ENCODE measurements at regions not wholly inside any gene's neighbourhood (a gene's known extent, or its start where the extent isn't known, plus 50 kb on each side); places are given as distances from the start of the nearest gene placed in this dataset.

GRCh38 chr1:90325168-90325567 lies 330.3 kb downstream of the ZNF326 start:
- Histone ChIP-seq H3K27me3 (no peaks in the 10 kb centered on the region), H3K4me3 (no peak overlapping the region), H3K4me1 (no peaks in the 10 kb centered on the region), H3K9ac (no peak overlapping the region), H3K36me3 (no peaks in the 10 kb centered on the region), H3K9me3 (0 out of 2 replicates have a peak, but pooled peaks cover 10% of the 10 kb centered on the region), H3K27ac (no peak overlapping the region), H3K4me2 (no peak overlapping the region), H4K20me1 (no peaks in the 10 kb centered on the region)
- TF ChIP-seq Cebpa-rat (IDR thresholded peaks at IDR 0.05): no peak

- no peak overlapping the region for H3K4me3 ChIP-seq
- no peak overlapping the region for H3K4me2 ChIP-seq
- H3K27me3 ChIP-seq: no peaks in the 10 kb centered on the region
- no peaks in the 10 kb centered on the region for H4K20me1 ChIP-seq
- H3K9me3 ChIP-seq: no peaks in the 10 kb centered on the region
- H3K9ac ChIP-seq: no peak overlapping the region
- no peaks in the 10 kb centered on the region for H3K36me3 ChIP-seq
- no peak for TF ChIP-seq Cebpa-rat (IDR thresholded peaks at IDR 0.05)
- H3K27ac ChIP-seq: no peak overlapping the region
- H3K4me1 ChIP-seq: no peaks in the 10 kb centered on the region
Measured at GRCh38 chr1:90322186-90322585, 327.3 kb downstream of the ZNF326 start.

GRCh38 chr1:90319918-90320317 lies 325.0 kb downstream of the ZNF326 start:
- Histone ChIP-seq H3K9me3 (no peaks in the 10 kb centered on the region), H3K4me2 (no peak overlapping the region), H3K9ac (no peak overlapping the region), H3K4me3 (no peak overlapping the region), H3K27ac (no peak overlapping the region), H3K27me3 (no peaks in the 10 kb centered on the region), H3K36me3 (no peaks in the 10 kb centered on the region), H3K4me1 (no peaks in the 10 kb centered on the region), H4K20me1 (no peaks in the 10 kb centered on the region)
- TF ChIP-seq Cebpa-rat (IDR thresholded peaks at IDR 0.05): no peak

- TF ChIP-seq Cebpa-rat (IDR thresholded peaks at IDR 0.05): no peak
- no peaks in the 10 kb centered on the region for H3K36me3 ChIP-seq
- H4K20me1 ChIP-seq: no peaks in the 10 kb centered on the region
- no peak overlapping the region for H3K4me3 ChIP-seq
- H3K27me3 ChIP-seq: no peaks in the 10 kb centered on the region
- no peaks in the 10 kb centered on the region for H3K9me3 ChIP-seq
- H3K4me1 ChIP-seq: no peaks in the 10 kb centered on the region
- no peak overlapping the region for H3K4me2 ChIP-seq
- no peak overlapping the region for H3K9ac ChIP-seq
- H3K27ac ChIP-seq: no peak overlapping the region
Measured at GRCh38 chr1:90318431-90318830, 323.5 kb downstream of the ZNF326 start.

GRCh38 chr1:90317628-90318027 lies 322.7 kb downstream of the ZNF326 start:
- H3K36me3 ChIP-seq: no peaks in the 10 kb centered on the region
- no peaks in the 10 kb centered on the region for H3K9me3 ChIP-seq
- TF ChIP-seq Cebpa-rat (IDR thresholded peaks at IDR 0.05): no peak
- no peaks in the 10 kb centered on the region for H3K27me3 ChIP-seq
- H3K4me3 ChIP-seq: no peak overlapping the region
- no peak overlapping the region for H3K9ac ChIP-seq
- H3K4me2 ChIP-seq: no peak overlapping the region
- no peaks in the 10 kb centered on the region for H3K4me1 ChIP-seq
- no peak overlapping the region for H3K27ac ChIP-seq
- H4K20me1 ChIP-seq: no peaks in the 10 kb centered on the region

GRCh38 chr1:90314533-90314932 lies 319.6 kb downstream of the ZNF326 start:
- no peak overlapping the region for H3K4me3 ChIP-seq
- no peaks in the 10 kb centered on the region for H3K4me1 ChIP-seq
- no peaks in the 10 kb centered on the region for H3K27me3 ChIP-seq
- no peak overlapping the region for H3K9ac ChIP-seq
- no peaks in the 10 kb centered on the region for H3K36me3 ChIP-seq
- H4K20me1 ChIP-seq: no peaks in the 10 kb centered on the region
- H3K27ac ChIP-seq: no peak overlapping the region
- no peaks in the 10 kb centered on the region for H3K9me3 ChIP-seq
- H3K4me2 ChIP-seq: no peak overlapping the region
- TF ChIP-seq Cebpa-rat (IDR thresholded peaks at IDR 0.05): no peak

GRCh38 chr1:90313778-90314177 lies 318.9 kb downstream of the ZNF326 start:
- H3K27ac ChIP-seq: no peak overlapping the region
- no peaks in the 10 kb centered on the region for H3K4me1 ChIP-seq
- no peak overlapping the region for H3K9ac ChIP-seq
- H4K20me1 ChIP-seq: no peaks in the 10 kb centered on the region
- H3K4me3 ChIP-seq: no peak overlapping the region
- no peaks in the 10 kb centered on the region for H3K27me3 ChIP-seq
- H3K36me3 ChIP-seq: no peaks in the 10 kb centered on the region
- TF ChIP-seq Cebpa-rat (IDR thresholded peaks at IDR 0.05): no peak
- no peaks in the 10 kb centered on the region for H3K9me3 ChIP-seq
- H3K4me2 ChIP-seq: no peak overlapping the region

GRCh38 chr1:90309806-90310205 lies 314.9 kb downstream of the ZNF326 start:
- H3K4me1 ChIP-seq: no peaks in the 10 kb centered on the region
- no peaks in the 10 kb centered on the region for H3K36me3 ChIP-seq
- no peak overlapping the region for H3K4me3 ChIP-seq
- no peaks in the 10 kb centered on the region for H4K20me1 ChIP-seq
- no peak overlapping the region for H3K27ac ChIP-seq
- H3K9ac ChIP-seq: no peak overlapping the region
- no peaks in the 10 kb centered on the region for H3K27me3 ChIP-seq
- peaks cover 6% of the 10 kb centered on the region; the same call in 1 of the 2 replicates for H3K9me3 ChIP-seq
- no peak overlapping the region for H3K4me2 ChIP-seq
- no peak for TF ChIP-seq Cebpa-rat (IDR thresholded peaks at IDR 0.05)

GRCh38 chr1:90308421-90308820 lies 313.5 kb downstream of the ZNF326 start:
- no peak overlapping the region for H3K27ac ChIP-seq
- H3K36me3 ChIP-seq: no peaks in the 10 kb centered on the region
- H3K4me2 ChIP-seq: no peak overlapping the region
- no peaks in the 10 kb centered on the region for H3K27me3 ChIP-seq
- no peak overlapping the region for H3K4me3 ChIP-seq
- peaks cover 6% of the 10 kb centered on the region; the same call in 1 of the 2 replicates for H3K9me3 ChIP-seq
- H3K4me1 ChIP-seq: no peaks in the 10 kb centered on the region
- no peaks in the 10 kb centered on the region for H4K20me1 ChIP-seq
- no peak for TF ChIP-seq Cebpa-rat (IDR thresholded peaks at IDR 0.05)
- no peak overlapping the region for H3K9ac ChIP-seq

GRCh38 chr1:90305577-90305976 lies 310.7 kb downstream of the ZNF326 start:
- no peaks in the 10 kb centered on the region for H3K27me3 ChIP-seq
- TF ChIP-seq Cebpa-rat (IDR thresholded peaks at IDR 0.05): no peak
- no peak overlapping the region for H3K4me2 ChIP-seq
- no peak overlapping the region for H3K9ac ChIP-seq
- no peaks in the 10 kb centered on the region for H3K36me3 ChIP-seq
- no peaks in the 10 kb centered on the region for H3K4me1 ChIP-seq
- no peaks in the 10 kb centered on the region for H4K20me1 ChIP-seq
- no peak overlapping the region for H3K27ac ChIP-seq
- peaks cover 6% of the 10 kb centered on the region; the same call in 1 of the 2 replicates for H3K9me3 ChIP-seq
- H3K4me3 ChIP-seq: no peak overlapping the region

GRCh38 chr1:90296327-90296726 lies 301.4 kb downstream of the ZNF326 start:
- TF ChIP-seq Cebpa-rat (IDR thresholded peaks at IDR 0.05): no peak
- H3K36me3 ChIP-seq: no peaks in the 10 kb centered on the region
- no peak overlapping the region for H3K4me2 ChIP-seq

More at GRCh38 chr1:90296327-90296726, 301.4 kb downstream of the ZNF326 start:
- Histone ChIP-seq H3K27ac (no peak overlapping the region), H3K9ac (no peak overlapping the region), H4K20me1 (no peaks in the 10 kb centered on the region), H3K27me3 (no peaks in the 10 kb centered on the region), H3K4me1 (peaks cover 15% of the 10 kb centered on the region), H3K4me3 (no peak overlapping the region), H3K9me3 (no peaks in the 10 kb centered on the region)
